ENCODE measurements at regions not wholly inside any gene's neighbourhood (a gene's known extent, or its start where the extent isn't known, plus 50 kb on each side); places are given as distances from the start of the nearest gene placed in this dataset.

DNA sequence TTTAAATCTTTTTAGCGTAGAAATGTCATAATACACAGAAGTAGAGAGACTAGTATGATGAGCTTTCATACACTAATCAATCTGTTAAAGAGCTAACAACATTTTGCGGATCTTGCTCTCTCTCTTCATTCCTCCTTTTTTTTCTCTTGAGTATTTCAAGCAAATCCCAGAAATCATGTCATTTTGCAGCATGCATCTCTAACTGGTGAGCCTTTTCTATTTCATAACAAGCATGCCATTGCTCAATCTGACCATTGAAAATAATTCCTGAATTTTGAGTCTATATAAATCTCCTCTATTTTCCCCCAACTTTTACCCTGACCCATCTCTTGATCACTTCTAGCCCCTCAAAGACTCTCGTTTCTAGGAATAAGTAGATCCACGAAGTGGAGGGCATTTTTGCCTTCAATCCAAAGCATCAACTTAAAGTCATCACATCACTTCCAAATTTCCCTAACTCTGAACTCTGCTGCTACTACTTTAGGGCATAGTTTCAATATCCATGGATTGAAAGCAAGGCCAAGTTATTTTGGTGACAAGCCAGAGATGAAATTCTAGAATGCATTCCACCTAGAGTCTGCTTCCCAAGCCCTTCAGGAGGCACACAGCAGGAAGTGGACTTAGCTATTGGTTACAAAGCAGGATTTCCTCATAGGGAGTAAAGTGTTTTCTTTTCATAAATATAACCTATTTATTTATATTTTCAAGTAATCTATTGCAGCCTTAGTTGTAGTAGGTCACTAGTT, 253.5 kb upstream of the ZPLD1 start:
- DNase-seq: no peak
- TF ChIP-seq, protein P1, sequence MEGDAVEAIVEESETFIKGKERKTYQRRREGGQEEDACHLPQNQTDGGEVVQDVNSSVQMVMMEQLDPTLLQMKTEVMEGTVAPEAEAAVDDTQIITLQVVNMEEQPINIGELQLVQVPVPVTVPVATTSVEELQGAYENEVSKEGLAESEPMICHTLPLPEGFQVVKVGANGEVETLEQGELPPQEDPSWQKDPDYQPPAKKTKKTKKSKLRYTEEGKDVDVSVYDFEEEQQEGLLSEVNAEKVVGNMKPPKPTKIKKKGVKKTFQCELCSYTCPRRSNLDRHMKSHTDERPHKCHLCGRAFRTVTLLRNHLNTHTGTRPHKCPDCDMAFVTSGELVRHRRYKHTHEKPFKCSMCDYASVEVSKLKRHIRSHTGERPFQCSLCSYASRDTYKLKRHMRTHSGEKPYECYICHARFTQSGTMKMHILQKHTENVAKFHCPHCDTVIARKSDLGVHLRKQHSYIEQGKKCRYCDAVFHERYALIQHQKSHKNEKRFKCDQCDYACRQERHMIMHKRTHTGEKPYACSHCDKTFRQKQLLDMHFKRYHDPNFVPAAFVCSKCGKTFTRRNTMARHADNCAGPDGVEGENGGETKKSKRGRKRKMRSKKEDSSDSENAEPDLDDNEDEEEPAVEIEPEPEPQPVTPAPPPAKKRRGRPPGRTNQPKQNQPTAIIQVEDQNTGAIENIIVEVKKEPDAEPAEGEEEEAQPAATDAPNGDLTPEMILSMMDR (IDR thresholded peaks at IDR 0.05 in 4 of 5, conservative IDR thresholded peaks at IDR 0.05 in 1 of 5): no peak
- no peak for TF ChIP-seq POLR2A (IDR thresholded peaks at IDR 0.05)
- Histone ChIP-seq H3K36me3 (no peaks in the 10 kb centered on the region), H3K27me3 (no peaks in the 10 kb centered on the region), H3K27ac (peak overlapping the region; percentile 38 to 61 (median 60)), H3K9me3 (no peaks in the 10 kb centered on the region), H3K4me3 (no peak overlapping the region), H3K4me1 (peaks cover 17 to 31% of the 10 kb centered on the region in 2 donors)
- in situ Hi-C loops (cut with MboI; ENCODE audit: low sequenced_read_pairs in 4 of 4): no loop called here
- ATAC-seq: peak; percentile 49 to 60
- intact Hi-C loops (cut with DNase I; ENCODE audit: low total_unique reads): no loop called here

DNA sequence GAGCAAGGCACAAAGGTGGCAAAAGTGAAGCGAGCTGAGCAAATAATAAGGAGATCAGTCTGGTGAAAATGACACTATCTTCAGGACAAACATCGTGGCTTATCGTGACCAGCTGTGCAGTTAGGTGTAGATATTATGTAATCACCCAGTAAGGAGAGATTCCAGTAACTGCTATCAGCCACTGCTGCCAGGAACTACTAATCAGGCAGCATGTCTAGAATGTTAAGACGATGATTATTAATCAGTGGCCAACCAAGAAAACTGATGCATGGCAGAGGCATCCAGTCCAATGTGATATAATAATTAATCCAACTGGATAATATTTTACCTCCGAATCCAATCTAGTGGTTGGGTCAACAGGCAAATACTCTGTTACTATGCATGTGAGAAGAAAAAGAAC, 252.7 kb upstream of the ZPLD1 start:
- Histone ChIP-seq H3K36me3 (no peaks in the 10 kb centered on the region), H3K27me3 (no peaks in the 10 kb centered on the region), H3K9me3 (no peaks in the 10 kb centered on the region), H3K4me3 (no peak overlapping the region), H3K27ac (peak overlapping the region; percentile 36 to 61 (median 48)), H3K4me1 (peaks cover 17 to 31% of the 10 kb centered on the region in 2 donors)
- intact Hi-C loops (cut with DNase I; ENCODE audit: low total_unique reads) (no loop called here), in situ Hi-C loops (cut with MboI; ENCODE audit: low sequenced_read_pairs in 4 of 4) (no loop called here)
- TF ChIP-seq, protein P1 (IDR thresholded peaks at IDR 0.05 in 4 of 5, conservative IDR thresholded peaks at IDR 0.05 in 1 of 5): no peak
- no peak for TF ChIP-seq POLR2A (IDR thresholded peaks at IDR 0.05)
- ATAC-seq: no peak
- no peak for DNase-seq

DNA sequence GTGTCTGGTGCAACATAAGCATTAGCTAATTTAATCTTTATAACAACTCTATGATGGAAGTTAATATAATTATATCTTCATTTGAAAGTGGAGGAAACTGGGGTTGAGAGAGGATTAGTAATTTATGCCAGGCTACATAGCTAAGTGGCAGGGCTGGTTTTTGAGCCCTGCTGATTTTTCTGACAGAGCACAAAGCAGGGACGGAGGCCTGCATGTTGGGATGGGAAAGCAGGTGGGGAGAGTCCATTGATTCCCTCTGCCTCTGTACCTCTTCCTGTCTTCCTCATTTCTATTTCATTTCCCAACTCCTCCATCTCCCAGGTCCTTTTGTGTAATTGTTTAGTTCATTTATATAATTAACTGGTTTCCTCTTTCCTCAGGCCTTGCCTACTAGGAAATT, 251.6 kb upstream of the ZPLD1 start:
- in situ Hi-C loops (cut with MboI; ENCODE audit: low sequenced_read_pairs in 4 of 4): no loop called here
- no peak for ATAC-seq
- H3K27me3 ChIP-seq: no peaks in the 10 kb centered on the region

DNA sequence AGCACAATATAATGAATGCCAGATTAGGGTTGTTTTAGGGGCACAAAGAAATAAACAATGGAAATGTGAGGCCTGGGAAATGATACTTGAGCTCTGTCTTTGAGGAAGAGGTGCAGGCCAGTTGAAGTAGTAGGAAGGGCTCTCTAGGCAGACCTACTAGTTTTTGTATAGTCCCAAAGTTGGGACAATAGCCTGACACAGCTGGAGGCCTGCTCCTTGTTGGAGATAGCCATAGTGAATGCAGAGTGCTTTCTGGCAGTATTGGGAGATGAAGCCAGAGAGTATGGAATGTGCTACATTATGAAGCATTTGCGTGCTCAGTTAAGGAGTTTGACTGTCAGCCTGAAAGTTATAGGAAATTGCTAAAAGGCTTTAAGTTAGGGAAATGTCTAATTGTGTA, 251.2 kb upstream of the ZPLD1 start:
- Histone ChIP-seq H3K9me3 (no peaks in the 10 kb centered on the region), H3K4me1 (peaks cover 17 to 31% of the 10 kb centered on the region in 2 donors), H3K27me3 (no peaks in the 10 kb centered on the region), H3K27ac (no peak overlapping the region), H3K36me3 (no peaks in the 10 kb centered on the region), H3K4me3 (no peak overlapping the region)
- ATAC-seq (no peak), DNase-seq (no peak)
- in situ Hi-C loops (cut with MboI; ENCODE audit: low sequenced_read_pairs in 4 of 4): no loop called here
- no peak for TF ChIP-seq POLR2A (IDR thresholded peaks at IDR 0.05)
- TF ChIP-seq, protein P1 (IDR thresholded peaks at IDR 0.05 in 4 of 5, conservative IDR thresholded peaks at IDR 0.05 in 1 of 5): no peak
- intact Hi-C loops (cut with DNase I; ENCODE audit: low total_unique reads): no loop called here

More for the DNA sequence above, 251.6 kb upstream of the ZPLD1 start:
- no peaks in the 10 kb centered on the region for H3K36me3 ChIP-seq
- peaks cover 17 to 31% of the 10 kb centered on the region in 2 donors for H3K4me1 ChIP-seq
- TF ChIP-seq POLR2A (IDR thresholded peaks at IDR 0.05): no peak
- TF ChIP-seq, protein P1 (IDR thresholded peaks at IDR 0.05 in 4 of 5, conservative IDR thresholded peaks at IDR 0.05 in 1 of 5): no peak
- no peak overlapping the region for H3K27ac ChIP-seq
- H3K9me3 ChIP-seq: no peaks in the 10 kb centered on the region
- intact Hi-C loops (cut with DNase I; ENCODE audit: low total_unique reads): no loop called here
- H3K4me3 ChIP-seq: no peak overlapping the region
- DNase-seq: no peak

Measured in gastrocnemius medialis (tissue), 4 donors.